WTC11 (cell line): ENCODE measurements at regions not wholly inside any gene's neighbourhood (a gene's known extent, or its start where the extent isn't known, plus 50 kb on each side); places are given as distances from the start of the nearest gene placed in this dataset.
A peak's percentile ranks its signal among the peaks of the same experiment; 100 is the strongest.

Source experiments
- ATAC-seq: fragments of 200-7000 bp; cut with Tn5 transposase; 2 replicates; pipeline ENCODE4 v1.10.0; 2021; ENCODE audit warnings: mild to moderate bottlenecking, moderate library complexity
- CTCF ChIA-PET: fragments of 300-600 bp; sonication (Branson Sonifier 250); formaldehyde crosslinking; loops from one replicate; lab custom pipeline; 2021; ENCODE audit warnings: antibody characterized with exemption; lab: Charles Lee
- POLR2A ChIA-PET: fragments of 350-600 bp; sonication (Branson Sonifier 250); formaldehyde crosslinking; loops from one replicate; lab custom pipeline; 2021; ENCODE audit warnings: antibody characterized with exemption; lab: Charles Lee
- DNase-seq: peaks from one replicate; pipeline ENCODE4 v3.0.0; 2021; ENCODE audit warnings: low spot score
- H3K27ac Mint-ChIP-seq: 2 replicates; pipeline ENCODE4 v1.8.0; 2021; ENCODE audit warnings: mixed read lengths
- H3K27me3 Mint-ChIP-seq: 2 replicates; pipeline ENCODE4 v1.8.0; 2021; ENCODE audit warnings: low read depth, mild to moderate bottlenecking, moderate library complexity, mixed read lengths
- H3K36me3 Mint-ChIP-seq: 2 replicates; pipeline ENCODE4 v1.8.0; 2021; ENCODE audit warnings: mixed read lengths
- H3K4me1 Mint-ChIP-seq: 2 replicates; pipeline ENCODE4 v1.8.0; 2022; ENCODE audit warnings: mixed read lengths
- H3K4me3 Mint-ChIP-seq: 2 replicates; pipeline ENCODE4 v1.8.0; 2021; ENCODE audit warnings: mild to moderate bottlenecking, moderate library complexity, mixed read lengths
- H3K9me3 Mint-ChIP-seq: 2 replicates; pipeline ENCODE4 v1.8.0; 2021; ENCODE audit warnings: mixed read lengths
- ATF1 ChIP-seq: sonication (generic); formaldehyde crosslinking; IDR thresholded peaks from 2 replicates; pipeline ENCODE4 v1.8.1; 2023; ENCODE audit warnings: mild to moderate bottlenecking, moderate library complexity, missing genetic modification reagents
- E2F1 ChIP-seq: sonication (generic); formaldehyde crosslinking; IDR thresholded peaks from 2 replicates; pipeline ENCODE4 v1.8.0; 2022; ENCODE audit warnings: mild to moderate bottlenecking, missing genetic modification reagents
- E2F5 ChIP-seq: sonication (generic); formaldehyde crosslinking; IDR thresholded peaks from 2 replicates; pipeline ENCODE4 v1.8.1; 2022; ENCODE audit warnings: mild to moderate bottlenecking, moderate library complexity, missing genetic modification reagents
- ELF4 ChIP-seq: sonication (generic); formaldehyde crosslinking; IDR thresholded peaks from 2 replicates; pipeline ENCODE4 v1.8.1; 2022; ENCODE audit warnings: low read depth, mild to moderate bottlenecking, moderate library complexity, missing genetic modification reagents
- FOXJ3 ChIP-seq: sonication (generic); formaldehyde crosslinking; IDR thresholded peaks from 2 replicates; pipeline ENCODE4 v1.9.0; 2021; ENCODE audit warnings: missing genetic modification reagents, mild to moderate bottlenecking, borderline replicate concordance
- GABPB1 ChIP-seq: sonication (generic); formaldehyde crosslinking; IDR thresholded peaks from 2 replicates; pipeline ENCODE4 v1.8.1; 2023; ENCODE audit warnings: mild to moderate bottlenecking, missing genetic modification reagents
- HMGXB4 ChIP-seq: sonication (generic); formaldehyde crosslinking; IDR thresholded peaks from 2 replicates; pipeline ENCODE4 v1.8.1; 2023; ENCODE audit warnings: mild to moderate bottlenecking, moderate library complexity, missing genetic modification reagents
- MAX ChIP-seq: sonication (generic); formaldehyde crosslinking; IDR thresholded peaks from 2 replicates; pipeline ENCODE4 v1.8.0; 2022; ENCODE audit warnings: mild to moderate bottlenecking, missing genetic modification reagents
- MLX ChIP-seq: sonication (generic); formaldehyde crosslinking; IDR thresholded peaks from 2 replicates; pipeline ENCODE4 v1.8.1; 2023; ENCODE audit warnings: mild to moderate bottlenecking, missing genetic modification reagents, moderate library complexity
- NR1H2 ChIP-seq: sonication (generic); formaldehyde crosslinking; IDR thresholded peaks from 2 replicates; pipeline ENCODE4 v1.9.0; 2021; ENCODE audit warnings: mild to moderate bottlenecking, moderate library complexity, missing genetic modification reagents
- PRDM15 ChIP-seq: sonication (generic); formaldehyde crosslinking; IDR thresholded peaks from 2 replicates; pipeline ENCODE4 v1.8.0; 2022; ENCODE audit warnings: missing genetic modification reagents
- PRRX2 ChIP-seq: fragments of 250-450 bp; sonication (Bioruptor Pico); IDR thresholded peaks from 2 replicates; pipeline ENCODE4 v1.8.0; 2021; ENCODE audit warnings: mild to moderate bottlenecking
- TEAD4 ChIP-seq: sonication (generic); formaldehyde crosslinking; IDR thresholded peaks from 2 replicates; pipeline ENCODE4 v1.8.0; 2022; ENCODE audit warnings: mild to moderate bottlenecking, missing genetic modification reagents
- ZNF232 ChIP-seq: sonication (generic); formaldehyde crosslinking; IDR thresholded peaks from 2 replicates; pipeline ENCODE4 v1.8.0; 2022; ENCODE audit warnings: mild to moderate bottlenecking, missing genetic modification reagents
- ZNF281 ChIP-seq: sonication (generic); formaldehyde crosslinking; IDR thresholded peaks from 2 replicates; pipeline ENCODE4 v1.8.0; 2023; ENCODE audit warnings: mild to moderate bottlenecking, missing genetic modification reagents
- ZNF532 ChIP-seq: fragments of 250-450 bp; sonication (Bioruptor Pico); IDR thresholded peaks from 2 replicates; pipeline ENCODE4 v1.9.0; 2021; ENCODE audit warnings: mild to moderate bottlenecking, borderline replicate concordance
- ZSCAN18 ChIP-seq: fragments of 250-450 bp; sonication (Bioruptor Pico); IDR thresholded peaks from 2 replicates; pipeline ENCODE4 v2.1.2; 2022; ENCODE audit warnings: mild to moderate bottlenecking, moderate library complexity

GRCh38 chr1:229119876-229120275 is 151.0 kb upstream of the RAB4A start:
- H3K4me3 Mint-ChIP-seq = no peak overlapping the region
- peaks cover 33% of the 10 kb centered on the region for H3K4me1 Mint-ChIP-seq
- peaks cover 8% of the 10 kb centered on the region; the same call in 1 of the 2 replicates for H3K27me3 Mint-ChIP-seq
- no peak for DNase-seq
- POLR2A ChIA-PET = no interaction called here
- H3K27ac Mint-ChIP-seq = no peak overlapping the region
- peaks cover 4% of the 10 kb centered on the region for H3K9me3 Mint-ChIP-seq
- no peak for ATAC-seq
- TF ChIP-seq TEAD4 (CRISPR knock-in tag) = no peak
- TF ChIP-seq GABPB1 (CRISPR knock-in tag) = no peak
- no peak for TF ChIP-seq E2F5 (CRISPR knock-in tag)
- TF ChIP-seq PRRX2 (CRISPR knock-in tag) = no peak
- TF ChIP-seq NR1H2 = no peak
- no peak for TF ChIP-seq ZNF532 (CRISPR knock-in tag)
- TF ChIP-seq MAX (CRISPR knock-in tag) = no peak
- TF ChIP-seq ATF1 = no peak
- TF ChIP-seq ZNF232 (CRISPR knock-in tag) = no peak
- TF ChIP-seq, all 79 proteins: peak for 0
- CTCF ChIA-PET = no interaction called here
- H3K36me3 Mint-ChIP-seq = no peaks in the 10 kb centered on the region

- ChIA-PET CTCF (interaction anchor here (1.3 kb wide), 1 partner anchor 133 kb away, joined by 4 read pairs; no protein-coding TSS in a partner anchor), POLR2A (no interaction called here)
- DNase-seq = no peak
- H3K9me3 Mint-ChIP-seq = peaks cover 4% of the 10 kb centered on the region
- H3K27me3 Mint-ChIP-seq = peaks cover 8% of the 10 kb centered on the region; the same call in 1 of the 2 replicates
- H3K36me3 Mint-ChIP-seq = no peaks in the 10 kb centered on the region
- H3K4me3 Mint-ChIP-seq = no peak overlapping the region
- H3K4me1 Mint-ChIP-seq = peaks cover 20% of the 10 kb centered on the region
- H3K27ac Mint-ChIP-seq = no peak overlapping the region
- ATAC-seq = peak; percentile 65
- no peak for TF ChIP-seq MLX
- TF ChIP-seq E2F1 (CRISPR knock-in tag) = no peak
- no peak for TF ChIP-seq FOXJ3 (CRISPR knock-in tag)
- TF ChIP-seq ELF4 (CRISPR knock-in tag) = no peak
- no peak for TF ChIP-seq ZNF281 (CRISPR knock-in tag)
- no peak for TF ChIP-seq ATF1
- TF ChIP-seq HMGXB4 (CRISPR knock-in tag) = no peak
- TF ChIP-seq PRDM15 = no peak
- TF ChIP-seq ZSCAN18 = no peak
Observed at GRCh38 chr1:229121845-229122436, 149.0 kb upstream of the RAB4A start.
